ENCODE measurements at regions not wholly inside any gene's neighbourhood (a gene's known extent, or its start where the extent isn't known, plus 50 kb on each side); places are given as distances from the start of the nearest gene placed in this dataset.
"Not testable (repeated sequence)": the region's sequence is repeated elsewhere in the genome, so short reads cannot be mapped to it uniquely, and the experiment has no call there.

DNA sequence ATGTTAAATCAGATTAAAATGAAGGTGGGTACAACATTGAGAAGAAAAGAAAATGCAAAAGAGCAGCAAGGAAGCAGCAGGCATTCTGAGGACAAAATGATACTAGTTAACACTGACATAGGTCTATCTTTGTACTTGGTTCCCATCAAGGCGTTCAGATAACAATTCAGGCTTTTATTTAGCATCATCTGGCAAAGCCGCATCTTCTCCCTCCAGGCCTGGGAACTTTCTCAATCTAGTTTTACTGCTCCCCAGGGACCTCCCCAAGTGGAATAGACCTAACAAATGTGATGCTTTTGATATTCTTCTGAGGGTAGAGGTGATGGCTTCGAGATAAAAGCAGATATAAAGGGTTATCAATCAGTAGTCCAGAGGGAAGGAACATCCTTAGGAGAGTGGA lies 130.6 kb downstream of the C3orf38 start:
- in situ Hi-C loops (cut with HindIII; ENCODE audit: low pct_ligation_motif_present, low pct_unique_long_range_greater_than_20kb, low sequenced_read_pairs): no loop called here
- no peak for DNase-seq

DNA sequence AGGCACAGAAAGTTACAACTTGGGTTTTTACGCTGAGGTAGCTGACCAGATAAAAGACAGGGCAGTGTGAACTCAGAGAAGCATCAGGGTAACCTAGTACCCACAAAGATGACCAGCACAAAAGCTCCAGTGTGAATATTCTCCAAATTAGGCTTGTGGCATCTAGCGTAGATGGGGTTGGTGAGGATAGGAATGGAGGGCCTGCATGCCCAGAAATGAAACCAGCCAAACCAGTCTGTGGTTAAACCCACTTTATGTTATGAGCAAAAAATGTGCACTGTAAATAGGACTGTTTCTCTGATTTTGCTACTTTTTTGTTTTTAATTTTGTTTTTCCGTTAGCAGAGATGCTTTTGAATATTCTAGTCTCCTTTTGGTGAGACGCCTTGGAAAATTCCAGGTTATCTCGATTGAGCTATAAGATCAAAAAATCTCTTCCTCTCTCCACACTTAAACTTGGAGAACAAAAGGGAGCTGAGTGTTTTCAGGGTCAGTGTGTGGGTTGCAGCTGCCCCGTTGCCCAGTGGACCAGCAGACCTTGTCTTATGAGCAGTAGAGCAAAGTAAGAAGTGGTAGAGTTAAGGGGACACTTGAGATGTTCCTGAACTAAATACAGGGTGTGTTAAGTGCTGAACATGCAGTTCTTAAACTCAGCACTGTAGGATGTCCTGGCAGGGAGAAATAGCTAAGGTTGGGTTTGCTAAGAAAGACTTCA lies 132.9 kb downstream of the C3orf38 start:
- no peak for DNase-seq
- in situ Hi-C loops (cut with HindIII; ENCODE audit: low pct_ligation_motif_present, low pct_unique_long_range_greater_than_20kb, low sequenced_read_pairs): no loop called here

GRCh38 chr3:88283242-88283592 lies 133.5 kb downstream of the C3orf38 start:
- DNase-seq: no peak
- in situ Hi-C loops (cut with HindIII; ENCODE audit: low pct_ligation_motif_present, low pct_unique_long_range_greater_than_20kb, low sequenced_read_pairs): no loop called here

GRCh38 chr3:88291486-88291885 lies 141.7 kb downstream of the C3orf38 start:
- no peak for DNase-seq
- in situ Hi-C loops (cut with HindIII; ENCODE audit: low pct_ligation_motif_present, low pct_unique_long_range_greater_than_20kb, low sequenced_read_pairs): no loop called here

DNA sequence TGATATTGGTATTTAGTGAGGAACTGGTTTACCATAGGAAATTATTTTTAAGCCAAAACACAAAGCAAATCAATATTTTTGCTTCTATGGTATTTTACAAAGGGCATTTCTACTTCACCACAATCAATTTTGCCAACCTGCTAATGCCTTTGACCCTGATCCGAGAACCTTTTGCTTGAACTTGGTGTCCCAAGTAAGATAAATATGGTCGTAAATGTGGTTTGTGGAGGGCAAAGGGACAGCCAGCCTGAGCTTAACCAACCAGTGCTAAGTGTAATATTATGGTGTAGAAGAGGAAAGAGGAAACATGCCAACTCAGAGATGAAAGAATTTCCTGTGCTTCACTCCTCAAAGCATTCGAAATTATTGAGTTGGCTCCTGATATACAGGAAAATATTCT lies 148.4 kb downstream of the C3orf38 start:
- in situ Hi-C loops (cut with HindIII; ENCODE audit: low pct_ligation_motif_present, low pct_unique_long_range_greater_than_20kb, low sequenced_read_pairs): no loop called here
- DNase-seq: no peak

- in situ Hi-C loops (cut with HindIII; ENCODE audit: low pct_ligation_motif_present, low pct_unique_long_range_greater_than_20kb, low sequenced_read_pairs): no loop called here
Observed at GRCh38 chr3:88301273-88301995, 151.7 kb downstream of the C3orf38 start.

DNA sequence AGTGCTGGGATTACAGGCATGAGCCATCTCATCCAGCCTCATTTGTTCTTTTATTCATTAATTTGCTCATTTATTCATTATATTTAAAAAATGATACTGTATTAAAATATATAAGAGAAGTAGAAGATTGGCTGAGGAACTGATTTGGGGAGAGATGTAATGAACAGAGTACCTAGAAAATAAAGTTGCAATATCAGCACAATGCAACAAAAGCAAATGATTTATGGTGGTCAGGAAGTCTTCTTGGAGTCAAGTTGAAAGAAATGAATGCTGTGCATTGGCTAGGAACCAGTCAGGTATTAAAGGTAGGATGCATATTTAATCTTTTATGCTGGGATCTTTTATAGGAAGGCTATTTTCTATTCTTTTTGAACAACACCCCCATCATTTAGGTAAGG lies 152.2 kb downstream of the C3orf38 start:
- DNase-seq: no peak
- in situ Hi-C loops (cut with HindIII; ENCODE audit: low pct_ligation_motif_present, low pct_unique_long_range_greater_than_20kb, low sequenced_read_pairs): no loop called here

More at GRCh38 chr3:88301273-88301995, 151.7 kb downstream of the C3orf38 start:
- no peak for DNase-seq

DNA sequence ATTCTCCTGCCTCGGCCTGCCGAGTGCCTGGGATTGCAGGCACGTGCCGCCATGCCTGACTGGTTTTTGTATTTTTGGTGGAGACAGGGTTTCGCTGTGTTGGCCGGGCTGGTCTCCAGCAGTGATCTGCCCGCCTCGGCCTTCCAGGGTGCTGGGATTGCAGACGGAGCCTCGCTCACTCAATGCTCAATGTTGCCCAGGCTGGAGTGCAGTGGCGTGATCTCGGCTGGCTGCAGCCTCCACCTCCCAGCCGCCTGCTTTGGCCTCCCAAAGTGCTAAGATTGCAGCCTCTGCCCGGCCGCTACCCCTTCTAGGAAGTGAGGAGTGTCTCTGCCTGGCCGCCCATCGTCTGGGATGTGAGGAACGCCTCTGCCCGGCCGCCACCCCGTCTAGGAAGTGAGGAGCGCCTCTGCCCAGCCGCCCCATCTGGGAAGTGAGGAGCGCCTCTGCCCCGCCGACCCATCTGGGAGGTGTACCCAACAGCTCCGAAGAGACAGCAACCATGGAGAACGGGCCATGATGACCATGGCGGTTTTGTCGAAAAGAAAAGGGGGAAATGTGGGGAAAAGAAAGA lies 153.7 kb downstream of the C3orf38 start:
- DNase-seq; in situ Hi-C loops (cut with HindIII; ENCODE audit: low pct_ligation_motif_present, low pct_unique_long_range_greater_than_20kb, low sequenced_read_pairs): not testable (repeated sequence)

DNA sequence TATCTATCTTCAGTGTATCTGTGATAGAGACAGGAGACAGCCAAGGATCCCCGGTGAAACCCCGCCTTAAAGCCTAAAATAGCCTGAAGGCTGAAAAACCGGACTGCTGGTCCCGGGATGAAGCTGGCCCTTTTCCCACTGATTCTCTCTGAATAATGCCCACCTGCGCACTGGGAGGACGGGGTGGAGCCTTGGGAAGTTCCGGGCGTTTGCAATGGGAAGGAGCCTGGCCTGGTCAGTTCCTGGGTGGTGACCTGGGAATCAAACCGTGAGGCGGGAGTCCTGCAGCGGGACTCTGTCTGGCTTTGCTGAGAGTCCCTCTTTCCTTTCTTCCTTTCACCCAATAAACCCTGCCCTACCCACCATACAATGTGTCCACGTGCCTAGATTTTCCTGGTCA lies 157.9 kb downstream of the C3orf38 start:
- in situ Hi-C loops (cut with HindIII; ENCODE audit: low pct_ligation_motif_present, low pct_unique_long_range_greater_than_20kb, low sequenced_read_pairs): no loop called here
- no peak for DNase-seq

GRCh38 chr3:88311826-88312225 lies 162.1 kb downstream of the C3orf38 start:
- DNase-seq: no peak
- in situ Hi-C loops (cut with HindIII; ENCODE audit: low pct_ligation_motif_present, low pct_unique_long_range_greater_than_20kb, low sequenced_read_pairs): no loop called here

DNA sequence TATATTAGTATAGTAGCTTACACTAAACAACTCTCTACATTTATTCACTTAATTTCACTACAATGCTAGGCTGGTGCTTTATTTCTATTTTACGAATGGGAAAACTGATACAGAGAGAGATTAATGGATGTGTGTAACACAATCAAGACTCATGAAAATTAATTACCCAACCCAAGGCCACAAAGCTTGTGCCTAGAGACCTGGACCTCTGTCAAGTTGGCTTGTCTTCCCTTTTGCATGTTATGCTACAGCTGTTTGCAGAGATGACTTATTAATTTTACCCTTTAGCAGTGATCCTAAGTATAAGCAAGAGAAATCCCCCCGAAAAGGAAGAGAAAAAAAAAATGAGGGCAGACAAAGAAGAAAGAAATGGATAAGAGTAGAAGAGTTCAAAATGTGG lies 162.5 kb downstream of the C3orf38 start:
- in situ Hi-C loops (cut with HindIII; ENCODE audit: low pct_ligation_motif_present, low pct_unique_long_range_greater_than_20kb, low sequenced_read_pairs): no loop called here
- DNase-seq: no peak

- no peak for DNase-seq
- in situ Hi-C loops (cut with HindIII; ENCODE audit: low pct_ligation_motif_present, low pct_unique_long_range_greater_than_20kb, low sequenced_read_pairs): no loop called here
Observed at GRCh38 chr3:88318067-88318466, 168.3 kb downstream of the C3orf38 start.

- in situ Hi-C loops (cut with HindIII; ENCODE audit: low pct_ligation_motif_present, low pct_unique_long_range_greater_than_20kb, low sequenced_read_pairs): no loop called here
- DNase-seq: no peak
Observed at GRCh38 chr3:88321363-88322050, 171.7 kb downstream of the C3orf38 start.

DNA sequence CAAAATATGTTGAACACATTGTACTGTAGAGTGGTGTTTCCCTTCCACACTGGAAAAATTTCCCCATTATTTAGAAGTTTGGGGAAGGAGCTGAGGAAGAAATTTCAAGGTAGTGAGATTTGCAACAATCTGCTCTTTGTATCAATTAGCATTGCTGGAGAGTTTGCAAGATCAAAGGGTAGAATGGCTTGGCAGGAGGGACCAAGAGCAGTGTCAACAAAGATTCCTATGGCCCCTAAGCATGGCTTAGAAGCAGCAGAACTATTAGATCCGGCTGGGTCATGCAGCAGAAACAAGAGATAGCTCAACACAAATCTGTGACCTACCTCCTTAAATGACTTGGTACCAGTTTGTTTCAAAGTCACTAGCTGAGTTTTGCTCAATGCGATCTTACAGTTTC lies 175.0 kb downstream of the C3orf38 start:
- in situ Hi-C loops (cut with HindIII; ENCODE audit: low pct_ligation_motif_present, low pct_unique_long_range_greater_than_20kb, low sequenced_read_pairs): no loop called here
- no peak for DNase-seq

DNA sequence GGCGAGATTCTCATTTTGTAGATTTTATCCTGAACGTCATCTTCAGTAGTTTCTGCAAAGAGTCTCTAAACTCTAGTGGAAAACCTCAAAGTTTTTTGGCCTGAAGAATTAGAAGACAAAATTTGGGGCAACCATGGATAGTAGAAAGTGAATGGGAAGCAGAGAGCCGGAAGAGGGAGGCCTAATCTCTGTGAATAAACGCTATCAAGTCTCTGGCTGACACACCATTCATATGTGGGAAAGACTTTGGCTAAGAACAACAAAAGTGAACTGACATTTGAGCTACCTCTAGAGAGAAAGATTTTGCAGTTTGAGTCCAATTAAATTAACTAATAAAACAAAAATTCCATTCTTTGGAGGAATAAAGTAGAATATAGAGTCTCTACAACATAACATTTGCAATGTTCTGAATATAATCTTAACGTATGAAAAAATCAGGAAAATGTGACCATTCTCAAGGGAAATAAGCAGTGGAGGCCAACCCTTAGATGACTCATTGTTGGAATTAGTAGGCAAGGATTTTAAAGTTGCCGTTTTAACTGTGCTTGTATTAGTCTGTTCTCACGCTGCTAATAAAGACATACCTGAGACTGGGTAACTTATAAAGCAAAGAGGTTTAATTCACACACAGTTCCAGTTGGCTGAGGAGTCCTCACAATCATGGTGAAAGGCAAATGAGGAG lies 184.6 kb downstream of the C3orf38 start:
- in situ Hi-C loops (cut with HindIII; ENCODE audit: low pct_ligation_motif_present, low pct_unique_long_range_greater_than_20kb, low sequenced_read_pairs): no loop called here
- DNase-seq: no peak

GRCh38 chr3:88336894-88337293 lies 187.1 kb downstream of the C3orf38 start:
- DNase-seq: no peak
- in situ Hi-C loops (cut with HindIII; ENCODE audit: low pct_ligation_motif_present, low pct_unique_long_range_greater_than_20kb, low sequenced_read_pairs): no loop called here

DNA sequence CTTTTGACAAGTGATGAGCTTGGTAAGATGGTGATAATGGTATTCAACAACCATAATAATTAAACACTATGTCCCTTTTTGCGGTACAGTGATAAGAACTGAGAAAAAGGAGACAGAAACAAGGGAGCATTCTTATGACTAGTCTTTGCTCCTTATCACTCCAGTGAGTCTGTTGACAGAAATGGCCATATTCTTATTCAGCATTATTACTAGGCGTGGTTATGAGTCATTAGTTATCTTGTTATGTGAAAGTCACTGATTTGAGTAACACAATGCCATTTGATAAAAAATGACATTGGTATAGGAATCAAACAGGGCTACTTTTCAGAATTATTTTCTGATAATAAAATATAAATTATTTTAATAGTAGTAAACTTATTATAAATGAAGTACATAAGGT lies 193.5 kb downstream of the C3orf38 start:
- in situ Hi-C loops (cut with HindIII; ENCODE audit: low pct_ligation_motif_present, low pct_unique_long_range_greater_than_20kb, low sequenced_read_pairs): no loop called here

GRCh38 chr3:88346643-88347042 lies 196.9 kb downstream of the C3orf38 start:
- no peak for DNase-seq
- in situ Hi-C loops (cut with HindIII; ENCODE audit: low pct_ligation_motif_present, low pct_unique_long_range_greater_than_20kb, low sequenced_read_pairs): no loop called here

More for the DNA sequence above, 193.5 kb downstream of the C3orf38 start:
- no peak for DNase-seq

DNA sequence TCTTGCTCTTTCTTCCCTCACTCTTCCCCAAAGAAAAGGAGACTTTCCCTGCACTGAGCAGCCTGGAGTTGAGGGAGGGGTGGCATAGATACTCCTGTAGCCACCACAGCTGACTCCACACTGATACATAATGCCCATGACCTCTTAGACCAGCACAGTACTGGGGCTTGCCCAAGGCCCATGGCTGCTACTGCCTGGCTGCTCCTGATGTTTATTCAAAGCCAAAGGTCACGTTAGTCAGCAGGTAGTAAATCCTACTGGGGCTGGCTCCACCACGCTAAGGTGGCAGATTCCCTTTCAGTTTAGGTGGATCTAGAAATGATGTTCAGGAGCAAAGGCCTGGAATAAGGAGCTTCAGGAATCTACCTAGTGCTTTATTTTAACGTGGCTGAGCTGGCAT lies 212.7 kb downstream of the C3orf38 start:
- DNase-seq: no peak
- in situ Hi-C loops (cut with HindIII; ENCODE audit: low pct_ligation_motif_present, low pct_unique_long_range_greater_than_20kb, low sequenced_read_pairs): no loop called here
